ENCODE measurements at regions not wholly inside any gene's neighbourhood (a gene's known extent, or its start where the extent isn't known, plus 50 kb on each side); places are given as distances from the start of the nearest gene placed in this dataset.

- TF ChIP-seq TEAD4 (IDR thresholded peaks at IDR 0.05): no peak
- TF ChIP-seq EP300 (IDR thresholded peaks at IDR 0.05; ENCODE audit: borderline replicate concordance): no peak
- no peak for TF ChIP-seq NFIC (IDR thresholded peaks at IDR 0.05)
- no peak for TF ChIP-seq REST (IDR thresholded peaks at IDR 0.05; ENCODE audit: low read depth)
- TF ChIP-seq FOXM1 (IDR thresholded peaks at IDR 0.05; ENCODE audit: borderline replicate concordance, low read depth): no peak
- no peak for TF ChIP-seq MAX (IDR thresholded peaks at IDR 0.05)
- no peak for TF ChIP-seq RAD21 (IDR thresholded peaks at IDR 0.05; ENCODE audit: low read depth)
- no peak for TF ChIP-seq YY1 (IDR thresholded peaks at IDR 0.05; ENCODE audit: low read depth)
- no peak for TF ChIP-seq ZBTB7A (IDR thresholded peaks at IDR 0.05; ENCODE audit: low read depth)
Observed at GRCh38 chr3:10725846-10726245, 90.2 kb upstream of the SLC6A11 start.
